ENCODE measurements at regions not wholly inside any gene's neighbourhood (a gene's known extent, or its start where the extent isn't known, plus 50 kb on each side); places are given as distances from the start of the nearest gene placed in this dataset.
"Not testable (repeated sequence)": the region's sequence is repeated elsewhere in the genome, so short reads cannot be mapped to it uniquely, and the experiment has no call there.

DNA sequence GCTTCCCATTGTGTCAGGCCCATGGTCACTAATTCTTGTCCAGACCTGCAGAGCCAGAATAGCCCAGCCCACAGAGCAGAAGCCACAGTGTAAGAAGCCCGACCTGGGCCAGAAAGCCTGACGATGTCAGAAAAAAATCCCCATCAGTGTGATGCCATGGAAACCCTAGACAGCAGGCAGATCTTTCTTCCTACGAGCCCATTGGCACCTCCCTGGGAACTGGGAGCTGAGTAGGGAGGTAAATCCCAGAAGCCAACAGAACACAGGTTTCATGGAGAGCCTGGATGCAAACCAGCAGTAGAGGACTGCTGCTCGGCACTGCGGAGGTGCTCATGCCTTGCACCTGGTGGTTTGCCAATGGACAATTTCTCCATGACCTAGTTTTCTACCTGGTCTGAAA lies 82.2 kb upstream of the SLC22A16 start:
- DNase-seq (ENCODE audit: low read depth) = no peak

- DNase-seq (ENCODE audit: low read depth) = no peak
Observed at GRCh38 chr6:110557199-110557598, 80.8 kb upstream of the SLC22A16 start.

- no peak for DNase-seq (ENCODE audit: low read depth)
Observed at GRCh38 chr6:110556317-110557110, 80.1 kb upstream of the SLC22A16 start.

- no peak for DNase-seq (ENCODE audit: low read depth)
Observed at GRCh38 chr6:110554966-110555460, 78.6 kb upstream of the SLC22A16 start.

DNA sequence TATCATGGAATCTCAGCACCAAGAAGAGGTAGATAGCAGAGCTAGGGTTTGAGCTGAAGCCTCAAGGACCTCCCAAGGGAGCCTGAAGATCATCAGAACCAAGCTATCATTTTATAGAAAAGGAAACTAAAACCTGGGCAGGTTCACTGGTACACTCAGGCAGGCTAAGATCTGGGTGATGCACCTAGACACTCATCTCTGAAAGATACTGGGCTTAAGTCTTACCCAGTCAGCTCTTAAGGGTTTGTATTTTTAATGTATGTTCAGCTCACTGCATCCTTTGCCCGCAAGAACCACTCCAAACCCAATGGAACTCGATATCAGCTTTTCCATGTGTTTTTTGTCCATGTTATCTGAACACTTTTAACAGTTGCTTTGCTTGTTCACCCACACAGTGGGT lies 78.0 kb upstream of the SLC22A16 start:
- no peak for DNase-seq (ENCODE audit: low read depth)

- no peak for DNase-seq (ENCODE audit: low read depth)
Observed at GRCh38 chr6:110552901-110553641, 76.7 kb upstream of the SLC22A16 start.

- no peak for DNase-seq (ENCODE audit: low read depth)
Observed at GRCh38 chr6:110552076-110552475, 75.7 kb upstream of the SLC22A16 start.

- no peak for DNase-seq (ENCODE audit: low read depth)
Observed at GRCh38 chr6:110551088-110551487, 74.7 kb upstream of the SLC22A16 start.

DNA sequence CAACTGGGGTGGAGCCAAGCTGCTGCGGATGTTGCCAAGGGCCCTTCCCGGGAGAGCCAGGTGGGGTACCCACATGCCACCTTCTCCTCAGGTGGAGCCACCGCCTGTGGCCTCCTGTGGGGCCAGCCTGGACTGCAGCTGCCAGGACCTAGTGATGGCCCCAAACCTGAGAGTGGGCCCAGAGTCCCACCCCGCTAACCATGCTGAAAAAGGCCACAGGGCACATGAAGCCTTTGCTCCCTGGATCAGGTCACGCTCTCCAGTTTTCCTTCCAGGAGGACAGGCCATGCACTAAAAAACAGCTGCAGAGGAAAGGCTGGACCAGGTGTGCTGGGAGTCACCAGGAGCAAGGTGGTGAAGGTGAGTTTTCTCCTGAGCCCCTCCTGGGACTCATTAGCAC lies 73.9 kb upstream of the SLC22A16 start:
- DNase-seq (ENCODE audit: low read depth) = no peak

GRCh38 chr6:110549277-110549676 lies 72.9 kb upstream of the SLC22A16 start:
- no peak for DNase-seq (ENCODE audit: low read depth)

DNA sequence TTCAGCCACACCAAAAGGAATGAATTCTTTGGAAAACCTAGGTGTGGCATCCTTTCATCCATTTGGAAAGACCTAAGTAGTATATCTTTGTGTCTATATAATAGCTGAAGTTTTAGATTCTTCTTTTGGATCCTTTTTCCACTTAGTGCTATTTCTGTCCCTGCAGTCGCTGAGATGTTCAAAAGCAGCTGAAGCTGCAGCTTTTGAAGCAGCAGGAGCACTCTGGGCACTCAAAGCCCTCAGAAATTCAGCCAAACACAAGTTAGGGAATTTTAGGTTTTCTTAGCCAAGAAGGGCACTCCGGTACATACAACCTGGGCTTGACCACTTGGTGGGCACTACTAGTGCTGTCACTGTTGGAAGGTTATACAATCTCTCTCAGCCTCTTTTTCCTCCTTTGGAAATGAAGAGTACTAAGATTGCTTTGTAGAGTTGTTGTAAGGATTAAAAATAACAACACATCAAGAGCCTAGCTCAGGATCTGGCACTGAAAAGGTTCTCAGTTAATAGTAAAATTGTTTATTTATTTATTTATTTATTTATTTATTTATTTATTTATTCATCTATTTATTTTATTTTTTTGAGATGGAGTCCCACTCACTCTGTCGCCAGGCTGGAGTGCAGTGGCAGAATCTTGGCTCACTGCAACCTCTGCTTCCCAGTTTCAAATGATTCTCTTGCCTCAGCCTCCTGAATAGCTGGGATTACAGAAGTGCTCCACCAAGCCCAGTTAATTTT lies 71.9 kb upstream of the SLC22A16 start:
- DNase-seq (ENCODE audit: low read depth) = no peak

DNA sequence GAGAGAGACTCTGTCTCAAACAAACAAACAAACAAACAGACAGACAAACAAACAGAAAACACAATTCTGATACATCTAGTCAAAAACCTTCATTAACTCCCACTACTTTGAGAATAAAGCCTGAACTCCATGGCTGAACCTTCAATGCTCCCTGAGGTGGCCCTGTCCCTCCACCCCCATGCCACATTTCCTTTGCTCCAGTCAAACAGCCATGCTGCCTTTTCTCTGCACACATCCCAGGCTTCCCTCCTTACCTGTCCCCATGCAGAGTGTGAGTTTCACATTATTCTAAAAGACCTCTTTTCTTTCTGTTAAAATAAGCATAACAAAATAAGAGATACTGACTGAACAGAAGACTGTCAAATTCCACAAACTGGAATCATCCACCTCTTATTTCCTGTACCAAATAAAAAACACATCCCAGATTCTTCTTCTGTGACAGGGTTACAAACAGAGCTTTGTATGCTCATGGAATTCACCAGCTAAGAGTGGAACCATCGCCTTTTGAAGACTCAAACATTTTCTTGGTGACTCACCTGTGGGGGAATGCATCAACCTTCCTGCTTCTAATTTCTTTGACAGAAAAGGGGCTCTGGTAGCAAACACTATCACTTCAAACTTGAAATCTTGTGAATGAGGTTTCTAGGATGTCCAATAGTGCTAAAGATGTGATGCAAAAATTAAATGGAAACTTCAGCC lies 71.0 kb upstream of the SLC22A16 start:
- DNase-seq (ENCODE audit: low read depth) = peak; percentile 64

DNA sequence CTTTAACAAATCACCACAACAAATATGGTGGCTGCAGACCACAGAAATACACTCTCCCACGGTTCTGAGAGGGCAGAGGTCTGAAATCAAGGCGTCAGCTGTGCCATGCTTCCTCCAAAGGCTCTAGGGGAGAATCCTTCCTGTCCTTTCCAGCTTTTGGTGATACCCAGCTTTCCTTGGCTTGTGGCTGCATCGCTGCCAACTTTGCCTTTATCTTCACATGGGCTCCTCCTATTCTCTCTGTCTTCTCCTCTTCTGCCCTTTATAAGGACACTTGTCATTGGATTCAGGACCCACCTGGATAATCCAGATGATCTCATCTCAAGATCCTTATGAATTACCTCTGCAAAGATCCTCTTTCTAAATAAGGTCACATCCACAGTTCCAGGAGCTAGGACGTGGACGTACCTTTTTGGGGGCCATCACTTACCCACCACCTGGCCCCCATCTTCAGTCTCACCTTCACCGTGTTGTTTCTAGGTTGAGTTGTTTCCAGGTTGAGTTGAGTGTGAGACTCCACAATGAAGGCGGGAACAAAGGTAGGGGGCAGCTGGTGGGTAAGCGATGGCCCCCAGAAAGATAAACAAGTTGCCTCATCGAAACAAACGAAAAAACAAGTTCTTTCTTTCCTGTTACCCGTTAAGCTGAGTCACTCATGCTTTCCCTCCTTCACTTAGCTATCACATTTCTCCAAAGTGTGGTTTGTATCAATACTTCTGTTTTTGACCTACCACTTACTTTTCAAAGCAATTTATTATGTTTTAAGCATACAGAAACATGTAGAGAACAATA lies 68.9 kb upstream of the SLC22A16 start:
- DNase-seq (ENCODE audit: low read depth) = no peak

GRCh38 chr6:110544472-110544871 lies 68.1 kb upstream of the SLC22A16 start:
- DNase-seq (ENCODE audit: low read depth) = no peak

DNA sequence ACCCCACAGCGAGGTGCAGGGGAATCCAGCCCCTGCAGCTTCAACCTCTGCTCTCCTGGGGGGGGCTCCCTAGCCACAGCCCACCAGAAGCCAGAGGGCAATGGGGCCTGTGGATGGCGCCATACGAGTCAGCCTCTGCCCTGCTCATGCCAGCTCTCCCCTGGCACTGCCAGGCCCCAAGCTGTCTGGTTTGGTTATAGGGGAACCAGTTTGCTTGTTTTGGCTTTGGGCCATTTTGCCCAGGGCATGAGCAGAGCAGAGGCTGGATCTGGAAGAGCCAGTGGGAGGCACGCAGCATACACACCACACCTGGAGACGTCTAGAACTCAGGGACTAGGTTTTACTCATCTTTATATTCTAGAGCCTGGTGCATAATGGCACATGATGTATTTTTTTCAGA lies 66.7 kb upstream of the SLC22A16 start:
- DNase-seq (ENCODE audit: low read depth) = peak; percentile 70

GRCh38 chr6:110542311-110543024 lies 66.1 kb upstream of the SLC22A16 start:
- DNase-seq (ENCODE audit: low read depth) = peak; percentile 81

DNA sequence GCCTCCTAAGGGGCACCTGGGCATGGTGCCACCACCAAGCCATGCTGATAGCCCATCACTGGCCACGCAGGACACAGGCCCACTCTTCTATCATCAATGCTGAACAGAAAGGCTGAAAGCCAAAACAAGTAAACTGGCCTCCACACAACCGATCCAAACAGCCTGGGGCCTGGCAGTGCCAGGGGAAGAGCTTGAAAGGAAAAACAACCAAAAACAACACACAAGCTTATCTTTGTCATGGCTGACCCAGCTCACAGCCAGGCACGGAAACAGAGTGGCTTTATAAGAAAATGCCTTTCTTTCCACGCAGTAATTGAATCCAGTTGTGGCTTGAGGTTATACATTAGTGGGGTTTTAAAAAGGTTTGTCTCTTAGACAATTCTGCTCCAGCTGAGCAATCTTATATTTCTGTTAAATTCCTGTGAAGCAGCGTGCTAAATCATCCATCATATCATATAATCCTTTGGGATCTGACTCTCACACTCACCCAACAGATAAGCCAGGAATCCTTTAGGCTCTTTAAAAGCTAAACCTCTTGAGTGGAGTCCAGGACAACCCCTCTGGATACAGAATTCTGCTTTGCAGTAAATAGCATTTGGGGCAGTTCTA lies 65.4 kb upstream of the SLC22A16 start:
- peak; percentile 85 for DNase-seq (ENCODE audit: low read depth)

- DNase-seq (ENCODE audit: low read depth) = not testable (repeated sequence)
Observed at GRCh38 chr6:110539277-110540019, 63.0 kb upstream of the SLC22A16 start.

All from RPMI7951 (cell line).